Loucy (cell line): ENCODE measurements at regions not wholly inside any gene's neighbourhood (a gene's known extent, or its start where the extent isn't known, plus 50 kb on each side); places are given as distances from the start of the nearest gene placed in this dataset.

Experiments used
- H2AFZ ChIP-seq: fragments of 200-600 bp; sonication (generic); 2 replicates; pipeline ENCODE4 v1.6.0; 2016; ENCODE audit warnings: antibody characterized with exemption, mild to moderate bottlenecking, low read length, moderate library complexity
- H3F3A ChIP-seq: fragments of 200-600 bp; 2 replicates; pipeline ENCODE4 v1.6.0; 2016; ENCODE audit warnings: antibody characterized with exemption, low read depth, mild to moderate bottlenecking
- H3K27me3 ChIP-seq: fragments of 200-600 bp; sonication (generic); 2 replicates; pipeline ENCODE4 v1.6.1; 2014; ENCODE audit warnings: low read length, mild to moderate bottlenecking; ENCODE audit not compliant: insufficient read depth, poor library complexity, severe bottlenecking
- H3K36me3 ChIP-seq: fragments of 200-600 bp; sonication (generic); 2 replicates; pipeline ENCODE4 v1.6.1; 2016; ENCODE audit warnings: low read length; ENCODE audit not compliant: insufficient read depth
- H3K4me1 ChIP-seq: fragments of 200-600 bp; sonication (generic); 2 replicates; pipeline ENCODE4 v1.5.1; 2014; ENCODE audit warnings: low read length, mild to moderate bottlenecking; ENCODE audit not compliant: insufficient read depth, poor library complexity, severe bottlenecking
- H3K4me2 ChIP-seq: fragments of 200-600 bp; sonication (generic); 2 replicates; pipeline ENCODE4 v1.6.0; 2014; ENCODE audit warnings: antibody characterized with exemption, low read length, low read depth, mild to moderate bottlenecking; ENCODE audit not compliant: poor library complexity, severe bottlenecking
- H3K4me3 ChIP-seq: fragments of 200-600 bp; sonication (generic); 2 replicates; pipeline ENCODE4 v1.5.1; 2014; ENCODE audit warnings: low read length, mild to moderate bottlenecking, mixed read lengths; ENCODE audit not compliant: poor library complexity, severe bottlenecking
- H3K79me2 ChIP-seq: fragments of 200-600 bp; sonication (generic); 2 replicates; pipeline ENCODE4 v1.6.1; 2014; ENCODE audit warnings: low read length; ENCODE audit not compliant: insufficient read depth
- H3K9ac ChIP-seq: fragments of 200-600 bp; sonication (generic); 2 replicates; pipeline ENCODE4 v1.6.0; 2014; ENCODE audit warnings: mild to moderate bottlenecking, low read depth, low read length, moderate library complexity; ENCODE audit not compliant: poor library complexity, severe bottlenecking
- H3K9me2 ChIP-seq: fragments of 200-600 bp; sonication (generic); replicated peaks from 2 replicates; pipeline ENCODE4 v1.6.1; 2016; ENCODE audit warnings: low read depth, low read length, mixed read lengths
- H3K9me3 ChIP-seq: fragments of 200-600 bp; sonication (generic); 2 replicates; pipeline ENCODE4 v1.6.1; 2014; ENCODE audit warnings: mild to moderate bottlenecking, antibody characterized with exemption, low read length, low read depth; ENCODE audit not compliant: insufficient read depth
- H4K20me1 ChIP-seq: fragments of 200-600 bp; sonication (generic); 2 replicates; pipeline ENCODE4 v1.6.0; 2014; ENCODE audit warnings: antibody characterized with exemption, low read length, mild to moderate bottlenecking; ENCODE audit not compliant: insufficient read depth, poor library complexity, severe bottlenecking
- CTCF ChIP-seq: fragments of 200-600 bp; sonication (generic); conservative IDR thresholded peaks from 2 replicates; pipeline ENCODE4 v1.5.1; 2014; ENCODE audit warnings: mild to moderate bottlenecking, antibody characterized with exemption, low read length
- EZH2phosphoT487 ChIP-seq: fragments of 200-600 bp; IDR thresholded peaks from 2 replicates; pipeline ENCODE4 v1.6.1; 2018; ENCODE audit warnings: antibody characterized with exemption, mild to moderate bottlenecking, moderate library complexity, borderline replicate concordance

- no peak overlapping the region for H3K4me3 ChIP-seq
- no peaks in the 10 kb centered on the region for H3F3A ChIP-seq
- H3K36me3 ChIP-seq: no peaks in the 10 kb centered on the region
- H3K4me2 ChIP-seq: no peak overlapping the region
- no peaks in the 10 kb centered on the region for H3K79me2 ChIP-seq
- TF ChIP-seq EZH2phosphoT487 (no peak), CTCF (no peak)
- no peak overlapping the region for H2AFZ ChIP-seq
- H3K9me3 ChIP-seq: no peaks in the 10 kb centered on the region
- no peaks in the 10 kb centered on the region for H3K9me2 ChIP-seq
- H3K27me3 ChIP-seq: no peaks in the 10 kb centered on the region
- no peaks in the 10 kb centered on the region for H4K20me1 ChIP-seq
- peaks cover 29% of the 10 kb centered on the region for H3K4me1 ChIP-seq
- H3K9ac ChIP-seq: no peak overlapping the region
Observed at GRCh38 chr18:44453505-44453904, 227.2 kb upstream of the SETBP1 start.

- no peaks in the 10 kb centered on the region for H4K20me1 ChIP-seq
- peaks cover 43% of the 10 kb centered on the region for H3K4me1 ChIP-seq
- 0 out of 2 replicates have a peak, but pooled peaks cover 4% of the 10 kb centered on the region for H3F3A ChIP-seq
- H3K9ac ChIP-seq: no peak overlapping the region
- no peak overlapping the region for H3K4me3 ChIP-seq
- H3K4me2 ChIP-seq: peak overlapping the region; percentile 1
- H3K79me2 ChIP-seq: no peaks in the 10 kb centered on the region
- no peaks in the 10 kb centered on the region for H3K36me3 ChIP-seq
- H3K9me2 ChIP-seq: no peaks in the 10 kb centered on the region
- no peaks in the 10 kb centered on the region for H3K27me3 ChIP-seq
- no peak for TF ChIP-seq EZH2phosphoT487
- no peak for TF ChIP-seq CTCF
- H3K9me3 ChIP-seq: no peaks in the 10 kb centered on the region
- 0 out of 2 replicates have a peak overlapping the region, but pooled peaks have one; percentile 7 for H2AFZ ChIP-seq
Observed at GRCh38 chr18:44458777-44459176, 221.9 kb upstream of the SETBP1 start.

GRCh38 chr18:44464398-44465180, 216.1 kb upstream of the SETBP1 start:
- Histone ChIP-seq H3F3A (0 out of 2 replicates have a peak, but pooled peaks cover 4% of the 10 kb centered on the region), H3K79me2 (no peaks in the 10 kb centered on the region), H3K9me2 (no peaks in the 10 kb centered on the region), H3K9ac (no peak overlapping the region), H3K4me3 (no peak overlapping the region), H2AFZ (no peak overlapping the region), H3K36me3 (no peaks in the 10 kb centered on the region), H3K27me3 (no peaks in the 10 kb centered on the region), H3K9me3 (no peaks in the 10 kb centered on the region), H3K4me1 (peaks cover 35% of the 10 kb centered on the region), H4K20me1 (no peaks in the 10 kb centered on the region), H3K4me2 (no peak overlapping the region)
- no peak for TF ChIP-seq EZH2phosphoT487
- TF ChIP-seq CTCF: no peak
